ENCODE measurements at regions not wholly inside any gene's neighbourhood (a gene's known extent, or its start where the extent isn't known, plus 50 kb on each side); places are given as distances from the start of the nearest gene placed in this dataset.
A peak's percentile ranks its signal among the peaks of the same experiment; 100 is the strongest.
"Not testable (repeated sequence)": the region's sequence is repeated elsewhere in the genome, so short reads cannot be mapped to it uniquely, and the experiment has no call there.

GRCh38 chr9:63774369-63775091, 1510.5 kb downstream of the FOXD4L5 start:
- H3K4me3 ChIP-seq (ENCODE audit: low read depth, low read length); DNase-seq (ENCODE audit: low read depth): not testable (repeated sequence)

GRCh38 chr9:63762230-63762629, 1522.8 kb downstream of the FOXD4L5 start:
- not testable (repeated sequence) for DNase-seq (ENCODE audit: low read depth); H3K4me3 ChIP-seq (ENCODE audit: low read depth, low read length)

- H3K4me3 ChIP-seq (ENCODE audit: low read depth, low read length); DNase-seq (ENCODE audit: low read depth): not testable (repeated sequence)
- TF ChIP-seq CTCF (IDR thresholded peaks at IDR 0.05; ENCODE audit: low read depth, low read length, missing control alignments) = peak; percentile 17
Measured at GRCh38 chr9:63729021-63729420, 1556.0 kb downstream of the FOXD4L5 start.

GRCh38 chr9:63728287-63728686, 1556.7 kb downstream of the FOXD4L5 start:
- no peak for TF ChIP-seq CTCF (IDR thresholded peaks at IDR 0.05; ENCODE audit: low read depth, low read length, missing control alignments)

GRCh38 chr9:63708285-63708684, 1576.7 kb downstream of the FOXD4L5 start:
- DNase-seq (ENCODE audit: low read depth); H3K4me3 ChIP-seq (ENCODE audit: low read depth, low read length): not testable (repeated sequence)

More at GRCh38 chr9:63728287-63728686, 1556.7 kb downstream of the FOXD4L5 start:
- no peak overlapping the region for H3K4me3 ChIP-seq (ENCODE audit: low read depth, low read length)
- DNase-seq (ENCODE audit: low read depth) = no peak

GRCh38 chr9:63704456-63704855, 1580.6 kb downstream of the FOXD4L5 start:
- DNase-seq (ENCODE audit: low read depth); H3K4me3 ChIP-seq (ENCODE audit: low read depth, low read length): not testable (repeated sequence)

GRCh38 chr9:63703670-63704069, 1581.3 kb downstream of the FOXD4L5 start:
- H3K4me3 ChIP-seq (ENCODE audit: low read depth, low read length); DNase-seq (ENCODE audit: low read depth): not testable (repeated sequence)

GRCh38 chr9:63703138-63703665, 1581.8 kb downstream of the FOXD4L5 start:
- DNase-seq (ENCODE audit: low read depth) = not testable (repeated sequence)

More at GRCh38 chr9:63703138-63703665, 1581.8 kb downstream of the FOXD4L5 start:
- not testable (repeated sequence) for H3K4me3 ChIP-seq (ENCODE audit: low read depth, low read length)
